Adrenal gland (tissue), 9 donors: ENCODE measurements at regions not wholly inside any gene's neighbourhood (a gene's known extent, or its start where the extent isn't known, plus 50 kb on each side); places are given as distances from the start of the nearest gene placed in this dataset.

Experiments used
- DNase-seq, 7 donors: peaks; one replicate each; pipeline ENCODE4 v3.0.0-alpha.2; 2019 to 2020
- H3K27ac ChIP-seq, 5 donors: fragments of 200-600 bp; sonication (generic) in 4 of 5; 1 replicate in 3 of 5; 2 replicates in 2 of 5; pipeline versions ENCODE4 v1.5.1 to v1.8.0; 2016 to 2020; ENCODE audit warnings: mild to moderate bottlenecking in 1 of 5
- H3K27me3 ChIP-seq: fragments of 200-600 bp; 2 replicates; pipeline ENCODE4 v1.8.0; 2021
- H3K36me3 ChIP-seq, 2 donors: fragments of 200-600 bp; replicated peaks in 1 of 2; 1 replicate in 1 of 2; 2 replicates in 1 of 2; pipeline versions ENCODE4 v1.5.1 to v1.8.0; 2018 to 2022
- H3K4me1 ChIP-seq, 2 donors: fragments of 200-600 bp; replicated peaks in 1 of 2; 1 replicate in 1 of 2; 2 replicates in 1 of 2; pipeline versions ENCODE4 v1.5.1 to v1.8.0; 2018 to 2021
- H3K4me3 ChIP-seq, 4 donors: fragments of 200-600 bp; sonication (generic) in 3 of 4; one replicate each; pipeline ENCODE4 v1.5.1; 2016 to 2018
- H3K9me3 ChIP-seq, 3 donors: fragments of 200-600 bp; sonication (generic) in 1 of 3; replicated peaks in 1 of 3; 1 replicate in 2 of 3; 2 replicates in 1 of 3; pipeline versions ENCODE4 v1.5.1 to v1.8.0; 2016 to 2021
- POLR2A ChIP-seq, 2 donors: fragments of 450-650 bp; IDR thresholded peaks; one replicate each; pipeline ENCODE4 v1.6.1; 2017; ENCODE audit warnings: antibody characterized with exemption in 2 of 2, mild to moderate bottlenecking in 2 of 2, moderate library complexity in 1 of 2
- WGBS, 4 donors: extraction: QIAGEN DNeasy Blood & Tissue Kit in 2 of 4; methylation state at CpG; one replicate each; pipeline versions ENCODE4 v1.1.5 to v1.1.7; 2013 to 2017; 5-methylcytosine and 5-hydroxymethylcytosine counted together
- intact Hi-C, 2 donors: fragments of 100-400 bp; cut with DNase I; formaldehyde crosslinking; loops; one replicate each; pipeline versions ENCODE4 v1.14.1 to v1.15.0; 2022 to 2023
- TF ChIP-seq, protein P1 (sequence below), 6 experiments: fragments of 450-650 bp in 4 of 6; fragments of 200-600 bp in 2 of 6; sonication (generic) in 1 of 6; IDR thresholded peaks; 1 replicate in 5 of 6; 2 replicates in 1 of 6; pipeline versions ENCODE4 v1.5.1 to v1.8.0; 2016 to 2021; ENCODE audit warnings: antibody characterized with exemption in 6 of 6, mild to moderate bottlenecking in 2 of 6, moderate library complexity in 1 of 6
- donor health status: healthy with polysubstance abuse.
- donor health status: Bipolar disorder and iron deficiency.
- donor health status: DM: yes; HTN: yes; CAD: no.
- donor health status: DM: no; HTN: no; CAD: no.
- donor health status: DM: no; HTN: no; CAD: no.

DNA sequence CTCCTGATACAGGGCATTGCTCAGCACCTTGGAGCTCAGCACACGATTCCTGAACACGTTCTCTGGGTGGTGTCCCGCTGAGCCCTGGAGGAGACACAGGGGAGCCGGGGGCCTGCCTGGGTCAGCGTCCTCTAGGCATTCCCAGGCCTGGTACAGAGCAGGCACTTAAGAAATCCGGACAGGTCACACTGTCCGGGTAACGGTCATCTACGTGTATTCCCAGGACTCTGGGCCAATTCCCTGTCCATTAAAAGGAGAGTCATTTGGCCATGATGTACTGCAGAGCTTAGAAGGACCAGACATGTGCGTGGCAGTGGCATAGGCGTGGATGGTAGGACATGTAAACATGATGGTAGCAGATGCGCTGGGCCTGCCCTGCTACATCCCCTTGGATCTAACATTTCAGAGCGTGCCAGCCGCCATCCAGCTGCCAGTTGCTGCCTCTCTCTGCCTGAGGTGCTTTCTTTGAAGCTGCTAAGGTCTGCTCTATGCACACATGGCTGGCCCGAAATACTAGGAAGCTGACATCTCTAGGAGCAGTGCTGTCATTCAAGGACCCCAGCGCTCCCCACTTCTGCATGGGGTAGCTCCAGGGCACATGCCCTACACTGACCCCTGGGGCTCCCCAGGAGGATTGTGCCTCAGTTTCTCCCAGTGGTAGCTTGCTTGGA lies 273.1 kb upstream of the RTL1 start:
- DNase-seq: peak in 1 of 7 donors; percentile 49
- WGBS, 4 donors: 85 to 89% (median 86%) methylated on average over 11 to 16 of the region's 16 CpGs
- no peak overlapping the region for H3K4me3 ChIP-seq
- H3K27ac ChIP-seq: no peak overlapping the region
- H3K4me1 ChIP-seq: no peaks in the 10 kb centered on the region
- no peak for TF ChIP-seq POLR2A (IDR thresholded peaks at IDR 0.05)
- TF ChIP-seq, protein P1, sequence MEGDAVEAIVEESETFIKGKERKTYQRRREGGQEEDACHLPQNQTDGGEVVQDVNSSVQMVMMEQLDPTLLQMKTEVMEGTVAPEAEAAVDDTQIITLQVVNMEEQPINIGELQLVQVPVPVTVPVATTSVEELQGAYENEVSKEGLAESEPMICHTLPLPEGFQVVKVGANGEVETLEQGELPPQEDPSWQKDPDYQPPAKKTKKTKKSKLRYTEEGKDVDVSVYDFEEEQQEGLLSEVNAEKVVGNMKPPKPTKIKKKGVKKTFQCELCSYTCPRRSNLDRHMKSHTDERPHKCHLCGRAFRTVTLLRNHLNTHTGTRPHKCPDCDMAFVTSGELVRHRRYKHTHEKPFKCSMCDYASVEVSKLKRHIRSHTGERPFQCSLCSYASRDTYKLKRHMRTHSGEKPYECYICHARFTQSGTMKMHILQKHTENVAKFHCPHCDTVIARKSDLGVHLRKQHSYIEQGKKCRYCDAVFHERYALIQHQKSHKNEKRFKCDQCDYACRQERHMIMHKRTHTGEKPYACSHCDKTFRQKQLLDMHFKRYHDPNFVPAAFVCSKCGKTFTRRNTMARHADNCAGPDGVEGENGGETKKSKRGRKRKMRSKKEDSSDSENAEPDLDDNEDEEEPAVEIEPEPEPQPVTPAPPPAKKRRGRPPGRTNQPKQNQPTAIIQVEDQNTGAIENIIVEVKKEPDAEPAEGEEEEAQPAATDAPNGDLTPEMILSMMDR (IDR thresholded peaks at IDR 0.05): no peak
- no peaks in the 10 kb centered on the region for H3K36me3 ChIP-seq
- H3K9me3 ChIP-seq: no peaks in the 10 kb centered on the region
- intact Hi-C loops: no loop called here
- H3K27me3 ChIP-seq: no peaks in the 10 kb centered on the region

DNA sequence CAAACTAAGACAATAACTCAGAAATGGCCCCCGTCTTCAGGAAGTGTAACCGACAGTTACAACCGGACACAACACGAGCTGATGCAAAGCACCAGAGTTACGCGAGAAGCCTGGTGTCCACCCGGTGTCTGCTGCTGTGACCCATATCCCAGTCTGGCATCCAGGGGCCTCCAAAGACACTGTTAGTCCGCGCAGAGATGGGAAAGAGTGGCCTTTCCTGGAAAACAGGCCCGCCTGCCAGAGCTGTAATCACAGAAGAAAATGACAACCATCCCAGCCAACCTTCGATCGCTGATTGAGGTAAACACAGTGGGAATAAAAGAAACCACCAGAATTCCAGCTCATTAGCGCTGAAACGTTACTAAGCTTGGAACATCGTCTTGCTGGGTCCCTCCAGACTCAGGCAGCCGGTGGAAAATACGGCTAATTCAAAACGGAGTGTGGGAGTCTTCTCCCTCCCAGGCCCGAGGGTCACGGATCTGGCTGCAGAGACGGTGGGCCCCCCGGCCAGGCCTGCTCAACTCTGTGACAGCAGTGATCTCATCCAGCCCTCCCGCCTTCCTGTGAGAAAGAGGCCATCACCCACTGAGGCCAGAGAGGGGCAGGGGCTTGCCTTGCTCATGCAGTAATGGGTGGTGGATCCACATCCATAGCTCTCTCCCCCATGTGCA lies 273.9 kb upstream of the RTL1 start:
- DNase-seq: peak in 2 of 7 donors; percentile 9 to 24
- TF ChIP-seq POLR2A (IDR thresholded peaks at IDR 0.05): no peak
- TF ChIP-seq, protein P1 (IDR thresholded peaks at IDR 0.05): no peak
- Histone ChIP-seq H3K4me1 (no peaks in the 10 kb centered on the region), H3K9me3 (no peaks in the 10 kb centered on the region), H3K36me3 (no peaks in the 10 kb centered on the region), H3K4me3 (no peak overlapping the region), H3K27ac (no peak overlapping the region), H3K27me3 (no peaks in the 10 kb centered on the region)
- intact Hi-C loops: no loop called here
- 78 to 86% (median 84%) methylated on average over 18 to 23 of the region's 23 CpGs for WGBS, 4 donors

DNA sequence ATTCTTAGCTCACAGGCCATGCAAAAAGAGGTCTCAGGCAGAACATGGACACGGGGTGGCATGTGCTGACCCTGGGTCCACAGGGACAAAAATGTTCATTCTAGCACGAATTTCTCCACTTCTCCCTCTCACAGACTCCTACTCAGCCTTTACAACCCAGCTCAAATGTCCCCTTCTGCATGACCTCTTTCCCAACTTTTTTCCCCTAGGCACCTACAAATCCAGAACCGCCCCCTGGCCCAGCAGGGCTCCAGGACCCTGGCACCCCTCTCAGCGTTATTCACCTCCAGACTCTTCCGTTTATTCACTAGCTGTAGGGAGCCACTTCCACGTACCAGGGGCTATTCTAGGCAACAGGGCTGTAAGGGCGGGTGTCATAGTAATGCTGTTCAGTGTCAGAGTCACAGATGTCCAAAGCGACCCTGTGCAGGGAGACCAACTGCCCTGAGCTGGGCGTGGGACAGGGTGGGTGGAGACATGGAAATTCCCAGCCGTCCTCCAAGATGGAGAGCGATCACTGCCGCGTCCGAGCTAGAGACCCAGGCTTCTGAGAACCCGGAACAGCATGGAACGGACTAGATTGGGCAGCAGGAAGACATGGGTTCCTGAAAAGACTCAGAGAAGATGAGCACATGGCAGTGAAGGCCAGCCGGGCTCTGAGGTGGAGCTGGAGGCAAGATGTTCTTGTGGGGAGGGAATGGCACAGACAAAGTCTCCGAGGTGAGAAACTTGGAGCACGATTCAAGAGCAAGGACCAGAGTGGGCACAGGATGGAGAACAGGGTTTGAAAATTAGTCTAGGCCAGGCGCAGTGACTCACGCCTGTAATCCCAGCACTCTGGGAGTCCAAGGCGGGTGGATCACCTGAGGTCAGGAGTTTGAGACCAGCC lies 274.9 kb upstream of the RTL1 start:
- Histone ChIP-seq H3K36me3 (no peaks in the 10 kb centered on the region), H3K4me3 (no peak overlapping the region), H3K9me3 (no peaks in the 10 kb centered on the region), H3K27ac (no peak overlapping the region), H3K27me3 (no peaks in the 10 kb centered on the region), H3K4me1 (no peaks in the 10 kb centered on the region)
- WGBS, 4 donors: 88 to 92% (median 92%) methylated on average over 22 of the region's 22 CpGs
- intact Hi-C loops: no loop called here
- no peak for TF ChIP-seq POLR2A (IDR thresholded peaks at IDR 0.05)
- DNase-seq: peak in 1 of 7 donors; percentile 24

DNA sequence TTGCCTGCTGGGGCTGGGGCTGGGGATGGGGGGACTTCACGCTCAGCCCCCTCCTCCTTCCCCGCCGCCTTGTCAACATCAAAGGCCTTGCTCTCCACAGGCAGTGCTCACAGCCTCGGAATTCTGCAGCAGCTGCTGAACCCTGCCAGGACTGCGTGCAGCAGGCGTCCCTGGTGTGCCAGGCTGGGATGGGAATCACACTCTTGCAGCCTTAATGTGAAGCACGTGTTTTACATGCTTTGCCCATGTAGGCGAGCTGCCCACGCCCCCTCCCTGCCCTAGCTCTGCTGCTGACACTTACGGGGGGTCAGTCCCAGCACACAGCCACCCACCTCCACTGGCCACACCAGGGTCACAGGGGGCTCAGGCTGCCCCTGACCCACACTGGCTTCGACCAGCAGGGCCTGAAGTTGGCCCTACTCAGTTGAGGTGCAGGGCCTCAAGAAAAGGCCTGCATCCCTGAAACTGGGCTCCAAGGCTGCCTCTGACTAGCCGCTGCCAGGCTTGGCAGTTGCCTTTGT lies 276.2 kb upstream of the RTL1 start:
- TF ChIP-seq POLR2A (IDR thresholded peaks at IDR 0.05): no peak
- TF ChIP-seq, protein P1 (IDR thresholded peaks at IDR 0.05): no peak
- Histone ChIP-seq H3K4me3 (no peak overlapping the region), H3K36me3 (no peaks in the 10 kb centered on the region), H3K4me1 (no peaks in the 10 kb centered on the region), H3K27ac (no peak overlapping the region), H3K9me3 (no peaks in the 10 kb centered on the region), H3K27me3 (no peaks in the 10 kb centered on the region)
- 84 to 92% (median 89%) methylated on average over 9 to 12 of the region's 12 CpGs for WGBS, 4 donors
- DNase-seq: peak in 1 of 7 donors; percentile 25
- intact Hi-C loops: no loop called here
